ENCODE measurements at regions not wholly inside any gene's neighbourhood (a gene's known extent, or its start where the extent isn't known, plus 50 kb on each side); places are given as distances from the start of the nearest gene placed in this dataset.

GRCh38 chr4:153075836-153076518 lies 128.3 kb upstream of the TRIM2 start:
- DNase-seq (ENCODE audit: low read depth, low spot score) = no peak
- H3K27me3 ChIP-seq (ENCODE audit: insufficient read depth, insufficient read length) = no peaks in the 10 kb centered on the region
- no peaks in the 10 kb centered on the region for H3K4me1 ChIP-seq (ENCODE audit: insufficient read depth, insufficient read length)
- no peaks in the 10 kb centered on the region; the same call in 1 of the 2 replicates for H3K9me3 ChIP-seq (ENCODE audit: insufficient read depth, low read length)
- H3K9ac ChIP-seq (ENCODE audit: insufficient read length, low read depth) = no peak overlapping the region
- TF ChIP-seq SUZ12 (IDR thresholded peaks at IDR 0.05; ENCODE audit: extremely low read depth, insufficient read depth, insufficient read length) = no peak
- no peak for TF ChIP-seq YY1 (IDR thresholded peaks at IDR 0.05; ENCODE audit: insufficient read depth, insufficient read length)
- no peak for TF ChIP-seq ZNF274 (IDR thresholded peaks at IDR 0.05; ENCODE audit: low read depth, low read length)
- no peak overlapping the region for H3K4me3 ChIP-seq (ENCODE audit: insufficient read length, low read depth)
- H3K36me3 ChIP-seq (ENCODE audit: insufficient read depth, insufficient read length, low read length) = no peaks in the 10 kb centered on the region

- DNase-seq (ENCODE audit: low read depth, low spot score) = no peak
Observed at GRCh38 chr4:153076861-153077260, 127.4 kb upstream of the TRIM2 start.

GRCh38 chr4:153079857-153080391 lies 124.3 kb upstream of the TRIM2 start:
- Histone ChIP-seq H3K4me1 (ENCODE audit: insufficient read depth, insufficient read length) (no peaks in the 10 kb centered on the region), H3K4me3 (ENCODE audit: insufficient read length, low read depth) (no peak overlapping the region), H3K36me3 (ENCODE audit: insufficient read depth, insufficient read length, low read length) (no peaks in the 10 kb centered on the region), H3K9ac (ENCODE audit: insufficient read length, low read depth) (no peak overlapping the region), H3K9me3 (ENCODE audit: insufficient read depth, low read length) (no peaks in the 10 kb centered on the region), H3K27me3 (ENCODE audit: insufficient read depth, insufficient read length) (no peaks in the 10 kb centered on the region)
- DNase-seq (ENCODE audit: low read depth, low spot score) = no peak
- TF ChIP-seq SUZ12 (IDR thresholded peaks at IDR 0.05; ENCODE audit: extremely low read depth, insufficient read depth, insufficient read length) (no peak), YY1 (IDR thresholded peaks at IDR 0.05; ENCODE audit: insufficient read depth, insufficient read length) (no peak), ZNF274 (IDR thresholded peaks at IDR 0.05; ENCODE audit: low read depth, low read length) (no peak)

More at GRCh38 chr4:153076861-153077260, 127.4 kb upstream of the TRIM2 start:
- TF ChIP-seq YY1 (IDR thresholded peaks at IDR 0.05; ENCODE audit: insufficient read depth, insufficient read length) = no peak
- TF ChIP-seq ZNF274 (IDR thresholded peaks at IDR 0.05; ENCODE audit: low read depth, low read length) = no peak
- no peak for TF ChIP-seq SUZ12 (IDR thresholded peaks at IDR 0.05; ENCODE audit: extremely low read depth, insufficient read depth, insufficient read length)
- Histone ChIP-seq H3K4me1 (ENCODE audit: insufficient read depth, insufficient read length) (no peaks in the 10 kb centered on the region), H3K27me3 (ENCODE audit: insufficient read depth, insufficient read length) (no peaks in the 10 kb centered on the region), H3K36me3 (ENCODE audit: insufficient read depth, insufficient read length, low read length) (no peaks in the 10 kb centered on the region), H3K9ac (ENCODE audit: insufficient read length, low read depth) (no peak overlapping the region), H3K4me3 (ENCODE audit: insufficient read length, low read depth) (no peak overlapping the region), H3K9me3 (ENCODE audit: insufficient read depth, low read length) (no peaks in the 10 kb centered on the region)

- H3K9ac ChIP-seq (ENCODE audit: insufficient read length, low read depth) = no peak overlapping the region
- H3K4me3 ChIP-seq (ENCODE audit: insufficient read length, low read depth) = no peak overlapping the region
- no peaks in the 10 kb centered on the region for H3K9me3 ChIP-seq (ENCODE audit: insufficient read depth, low read length)
- TF ChIP-seq ZNF274 (IDR thresholded peaks at IDR 0.05; ENCODE audit: low read depth, low read length) (no peak), YY1 (IDR thresholded peaks at IDR 0.05; ENCODE audit: insufficient read depth, insufficient read length) (no peak), SUZ12 (IDR thresholded peaks at IDR 0.05; ENCODE audit: extremely low read depth, insufficient read depth, insufficient read length) (no peak)
- H3K4me1 ChIP-seq (ENCODE audit: insufficient read depth, insufficient read length) = no peaks in the 10 kb centered on the region
- H3K36me3 ChIP-seq (ENCODE audit: insufficient read depth, insufficient read length, low read length) = no peaks in the 10 kb centered on the region
- no peak for DNase-seq (ENCODE audit: low read depth, low spot score)
- no peaks in the 10 kb centered on the region for H3K27me3 ChIP-seq (ENCODE audit: insufficient read depth, insufficient read length)
Observed at GRCh38 chr4:153081006-153081580, 123.2 kb upstream of the TRIM2 start.

GRCh38 chr4:153081693-153082092 lies 122.5 kb upstream of the TRIM2 start:
- Histone ChIP-seq H3K9ac (ENCODE audit: insufficient read length, low read depth) (no peak overlapping the region), H3K27me3 (ENCODE audit: insufficient read depth, insufficient read length) (no peaks in the 10 kb centered on the region), H3K9me3 (ENCODE audit: insufficient read depth, low read length) (no peaks in the 10 kb centered on the region), H3K4me1 (ENCODE audit: insufficient read depth, insufficient read length) (no peaks in the 10 kb centered on the region), H3K36me3 (ENCODE audit: insufficient read depth, insufficient read length, low read length) (no peaks in the 10 kb centered on the region), H3K4me3 (ENCODE audit: insufficient read length, low read depth) (no peak overlapping the region)
- DNase-seq (ENCODE audit: low read depth, low spot score) = no peak
- TF ChIP-seq YY1 (IDR thresholded peaks at IDR 0.05; ENCODE audit: insufficient read depth, insufficient read length) (no peak), SUZ12 (IDR thresholded peaks at IDR 0.05; ENCODE audit: extremely low read depth, insufficient read depth, insufficient read length) (no peak), ZNF274 (IDR thresholded peaks at IDR 0.05; ENCODE audit: low read depth, low read length) (no peak)

- no peak for TF ChIP-seq SUZ12 (IDR thresholded peaks at IDR 0.05; ENCODE audit: extremely low read depth, insufficient read depth, insufficient read length)
- TF ChIP-seq YY1 (IDR thresholded peaks at IDR 0.05; ENCODE audit: insufficient read depth, insufficient read length) = no peak
- TF ChIP-seq ZNF274 (IDR thresholded peaks at IDR 0.05; ENCODE audit: low read depth, low read length) = no peak
- Histone ChIP-seq H3K9ac (ENCODE audit: insufficient read length, low read depth) (no peak overlapping the region), H3K9me3 (ENCODE audit: insufficient read depth, low read length) (no peaks in the 10 kb centered on the region), H3K4me1 (ENCODE audit: insufficient read depth, insufficient read length) (no peaks in the 10 kb centered on the region), H3K36me3 (ENCODE audit: insufficient read depth, insufficient read length, low read length) (no peaks in the 10 kb centered on the region), H3K4me3 (ENCODE audit: insufficient read length, low read depth) (no peak overlapping the region), H3K27me3 (ENCODE audit: insufficient read depth, insufficient read length) (no peaks in the 10 kb centered on the region)
- DNase-seq (ENCODE audit: low read depth, low spot score) = no peak
Observed at GRCh38 chr4:153082322-153083301, 121.6 kb upstream of the TRIM2 start.
